ENCODE measurements at regions not wholly inside any gene's neighbourhood (a gene's known extent, or its start where the extent isn't known, plus 50 kb on each side); places are given as distances from the start of the nearest gene placed in this dataset.
"Not testable (repeated sequence)": the region's sequence is repeated elsewhere in the genome, so short reads cannot be mapped to it uniquely, and the experiment has no call there.

- not testable (repeated sequence) for TF ChIP-seq CTCF, EZH2, EZH2phosphoT487 (IDR thresholded peaks at IDR 0.05)
Measured at GRCh38 chr11:96488911-96489310, 99.1 kb downstream of the JRKL start.
